GM18858 (cell line): ENCODE measurements at regions not wholly inside any gene's neighbourhood (a gene's known extent, or its start where the extent isn't known, plus 50 kb on each side); places are given as distances from the start of the nearest gene placed in this dataset.
"Not testable (repeated sequence)": the region's sequence is repeated elsewhere in the genome, so short reads cannot be mapped to it uniquely, and the experiment has no call there.

ENCODE experiments used
- ATAC-seq: cut with Tn5 transposase; IDR thresholded peaks from one replicate; pipeline ENCODE4 v1.9.1; 2021; ENCODE audit not compliant: unreplicated experiment

GRCh38 chr6:6969761-6970223 is 138.0 kb upstream of the RREB1 start:
- ATAC-seq = no peak

GRCh38 chr6:6970851-6971250 is 136.9 kb upstream of the RREB1 start:
- no peak for ATAC-seq

- ATAC-seq = no peak
These were observed 136.4 kb upstream of the RREB1 start for GRCh38 chr6:6971369-6971768.

GRCh38 chr6:6972456-6972855 is 135.3 kb upstream of the RREB1 start:
- ATAC-seq = no peak

GRCh38 chr6:6973721-6974120 is 134.0 kb upstream of the RREB1 start:
- no peak for ATAC-seq

GRCh38 chr6:6975459-6976111 is 132.2 kb upstream of the RREB1 start:
- ATAC-seq = no peak

- no peak for ATAC-seq
These were observed 131.6 kb upstream of the RREB1 start for GRCh38 chr6:6976193-6976592.

- no peak for ATAC-seq
These were observed 129.0 kb upstream of the RREB1 start for GRCh38 chr6:6978731-6979130.

- no peak for ATAC-seq
These were observed 126.7 kb upstream of the RREB1 start for GRCh38 chr6:6980999-6981597.

GRCh38 chr6:6981681-6982322 is 126.0 kb upstream of the RREB1 start:
- ATAC-seq = no peak

GRCh38 chr6:6982663-6983062 is 125.1 kb upstream of the RREB1 start:
- ATAC-seq = no peak

- ATAC-seq = no peak
These were observed 123.0 kb upstream of the RREB1 start for GRCh38 chr6:6984585-6985366.

- no peak for ATAC-seq
These were observed 121.4 kb upstream of the RREB1 start for GRCh38 chr6:6986344-6986743.

- no peak for ATAC-seq
These were observed 120.0 kb upstream of the RREB1 start for GRCh38 chr6:6987749-6988148.

GRCh38 chr6:6990059-6990458 is 117.7 kb upstream of the RREB1 start:
- not testable (repeated sequence) for ATAC-seq

- no peak for ATAC-seq
These were observed 114.1 kb upstream of the RREB1 start for GRCh38 chr6:6993503-6994237.

GRCh38 chr6:6994796-6995195 is 113.0 kb upstream of the RREB1 start:
- no peak for ATAC-seq

- ATAC-seq = no peak
These were observed 112.4 kb upstream of the RREB1 start for GRCh38 chr6:6995328-6995727.

GRCh38 chr6:6996124-6996523 is 111.6 kb upstream of the RREB1 start:
- ATAC-seq = no peak

- ATAC-seq = no peak
These were observed 110.2 kb upstream of the RREB1 start for GRCh38 chr6:6997263-6998193.
